GM18511 (cell line): ENCODE measurements at regions not wholly inside any gene's neighbourhood (a gene's known extent, or its start where the extent isn't known, plus 50 kb on each side); places are given as distances from the start of the nearest gene placed in this dataset.

Experiments used
- ATAC-seq: cut with Tn5 transposase; IDR thresholded peaks from one replicate; pipeline ENCODE4 v1.9.1; 2021; ENCODE audit warnings: mild to moderate bottlenecking, moderate library complexity; ENCODE audit not compliant: unreplicated experiment

- ATAC-seq, result no peak
Measured at GRCh38 chr7:116445447-116446211, 53.9 kb upstream of the CAV2 start.

- no peak for ATAC-seq
Measured at GRCh38 chr7:116446212-116446855, 53.2 kb upstream of the CAV2 start.

DNA sequence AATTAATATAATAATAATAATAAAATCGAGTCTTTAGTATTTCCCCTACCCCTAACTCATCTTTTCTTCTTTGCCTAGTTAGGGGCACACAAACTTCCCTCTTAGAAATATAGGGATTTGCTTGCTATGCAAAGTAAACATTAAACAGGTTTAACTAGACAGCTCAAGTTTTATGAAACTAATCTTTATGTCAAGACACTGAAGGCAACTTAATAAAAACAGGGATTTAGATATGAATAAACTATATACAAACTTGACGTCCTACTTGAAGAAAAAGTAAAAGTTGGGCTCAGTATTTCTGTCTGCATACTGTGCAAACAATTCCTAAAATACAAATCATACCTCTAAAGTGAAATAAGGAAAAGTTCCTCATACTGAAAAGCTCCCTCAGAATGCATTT lies 52.1 kb upstream of the CAV2 start:
- ATAC-seq, result no peak

DNA sequence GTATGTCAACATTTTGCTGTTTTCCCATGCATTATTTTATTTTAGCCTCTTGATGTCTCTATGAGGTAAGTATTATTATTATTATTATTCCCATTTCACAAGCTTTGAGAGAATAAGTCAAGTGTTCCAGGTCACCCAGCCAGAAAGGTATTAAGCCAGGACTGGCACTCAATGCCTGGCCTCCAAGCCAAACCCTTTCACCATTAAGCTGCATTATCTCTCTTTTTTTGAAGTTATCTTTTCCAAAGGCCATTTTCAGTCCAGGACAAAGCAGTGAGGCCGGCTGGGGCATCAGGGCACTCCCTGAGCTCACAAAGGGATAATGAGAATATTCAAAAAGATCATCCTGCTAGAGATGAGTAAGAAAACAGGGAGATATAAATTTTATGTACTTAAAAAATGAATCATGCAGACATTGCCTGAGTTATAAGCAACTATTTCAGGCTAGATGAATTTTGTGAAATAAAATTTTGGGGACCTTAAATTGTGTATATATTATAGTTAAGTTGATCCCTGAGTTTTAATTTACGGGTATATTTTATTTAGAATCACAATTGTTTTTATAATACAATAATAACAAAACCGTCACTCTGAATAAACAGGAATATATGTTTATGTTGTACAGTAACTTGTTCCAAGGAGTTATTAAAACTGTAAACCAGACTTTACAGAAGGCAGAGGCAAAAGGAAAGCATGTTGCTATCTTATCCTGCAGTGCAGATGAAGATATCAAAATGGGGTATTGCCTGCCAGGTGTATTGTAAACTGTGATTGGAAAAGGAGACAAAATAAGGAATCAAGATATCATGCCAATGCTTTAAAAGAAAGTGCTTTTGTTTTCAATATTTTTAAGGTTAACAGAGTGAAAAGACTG lies 51.3 kb upstream of the CAV2 start:
- ATAC-seq, result no peak

DNA sequence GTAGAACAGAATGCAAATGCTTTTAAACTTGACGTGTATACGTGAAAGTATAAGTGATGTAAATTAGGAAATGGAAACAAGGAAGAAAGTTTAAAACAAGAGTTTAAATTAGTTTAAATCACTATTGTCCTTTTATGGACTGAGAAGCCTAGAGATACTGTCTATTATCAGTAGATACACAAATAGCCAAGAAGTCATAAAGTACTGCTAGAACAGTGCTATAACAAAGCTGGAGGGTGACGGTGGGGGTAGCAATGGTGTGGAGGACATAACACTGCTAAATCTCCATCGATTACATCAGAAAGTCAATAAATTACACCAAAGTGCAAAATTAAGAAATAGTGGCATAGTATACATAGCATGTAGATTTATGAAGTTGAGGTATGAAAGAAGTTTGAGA lies 50.1 kb upstream of the CAV2 start:
- ATAC-seq, result no peak
